ENCODE measurements at regions not wholly inside any gene's neighbourhood (a gene's known extent, or its start where the extent isn't known, plus 50 kb on each side); places are given as distances from the start of the nearest gene placed in this dataset.

GRCh38 chr1:214954617-214954949 lies 128.0 kb upstream of the KCNK2 start:
- TF ChIP-seq EZH2 (IDR thresholded peaks at IDR 0.05; ENCODE audit: low read length, missing control alignments): no peak
- no peak for TF ChIP-seq CTCF (conservative IDR thresholded peaks at IDR 0.05 in 1 of 2, IDR thresholded peaks at IDR 0.05 in 1 of 2; ENCODE audit: low read depth in 1 of 2, low read length in 2 of 2)
- Histone ChIP-seq H3K79me2 (ENCODE audit: control insufficient read depth, insufficient read depth, low read length) (no peaks in the 10 kb centered on the region), H2AFZ (ENCODE audit: low read length) (no peak overlapping the region), H3K27me3 (ENCODE audit: control insufficient read depth, insufficient read depth, low read length) (no peaks in the 10 kb centered on the region), H3K27ac (ENCODE audit: insufficient read depth, low read length) (no peak overlapping the region), H3K4me3 (replicated peaks in 1 of 4; ENCODE audit: control extremely low read depth in 1 of 4, insufficient read depth in 1 of 4, low read depth in 3 of 4, low read length in 4 of 4) (no peak overlapping the region), H3K9me3 (ENCODE audit: control insufficient read depth, insufficient read depth, low read depth, low read length) (no peaks in the 10 kb centered on the region), H3K36me3 (ENCODE audit: control insufficient read depth, insufficient read depth, low read length) (no peaks in the 10 kb centered on the region), H3K4me1 (ENCODE audit: control insufficient read depth, extremely low read depth, insufficient read depth, low read length) (peaks cover 10% of the 10 kb centered on the region), H3K4me2 (ENCODE audit: extremely low read depth, insufficient read depth, low read length) (no peak overlapping the region), H3K9ac (ENCODE audit: insufficient read depth, low read length) (no peak overlapping the region), H4K20me1 (ENCODE audit: control insufficient read depth, extremely low read depth, insufficient read depth, low read length) (no peaks in the 10 kb centered on the region)
- no peak for DNase-seq (ENCODE audit: low read depth in 2 of 2)

- Histone ChIP-seq H3K9me3 (ENCODE audit: control insufficient read depth, insufficient read depth, low read depth, low read length) (no peaks in the 10 kb centered on the region), H3K4me1 (ENCODE audit: control insufficient read depth, extremely low read depth, insufficient read depth, low read length) (peaks cover 10% of the 10 kb centered on the region), H3K27me3 (ENCODE audit: control insufficient read depth, insufficient read depth, low read length) (no peaks in the 10 kb centered on the region), H4K20me1 (ENCODE audit: control insufficient read depth, extremely low read depth, insufficient read depth, low read length) (no peaks in the 10 kb centered on the region), H3K9ac (ENCODE audit: insufficient read depth, low read length) (no peak overlapping the region), H3K36me3 (ENCODE audit: control insufficient read depth, insufficient read depth, low read length) (no peaks in the 10 kb centered on the region), H3K27ac (ENCODE audit: insufficient read depth, low read length) (peak overlapping the region; percentile 79), H2AFZ (ENCODE audit: low read length) (no peak overlapping the region), H3K4me3 (replicated peaks in 1 of 4; ENCODE audit: control extremely low read depth in 1 of 4, insufficient read depth in 1 of 4, low read depth in 3 of 4, low read length in 4 of 4) (no peak overlapping the region), H3K4me2 (ENCODE audit: extremely low read depth, insufficient read depth, low read length) (peak overlapping the region; percentile 15), H3K79me2 (ENCODE audit: control insufficient read depth, insufficient read depth, low read length) (no peaks in the 10 kb centered on the region)
- no peak for TF ChIP-seq EZH2 (IDR thresholded peaks at IDR 0.05; ENCODE audit: low read length, missing control alignments)
- TF ChIP-seq CTCF (conservative IDR thresholded peaks at IDR 0.05 in 1 of 2, IDR thresholded peaks at IDR 0.05 in 1 of 2; ENCODE audit: low read depth in 1 of 2, low read length in 2 of 2): no peak
- DNase-seq (ENCODE audit: low read depth in 2 of 2): peak; percentile 96 to 100
Observed at GRCh38 chr1:214957330-214958137, 125.0 kb upstream of the KCNK2 start.

GRCh38 chr1:214958486-214958885 lies 124.1 kb upstream of the KCNK2 start:
- no peak overlapping the region for H3K4me3 ChIP-seq (replicated peaks in 1 of 4; ENCODE audit: control extremely low read depth in 1 of 4, insufficient read depth in 1 of 4, low read depth in 3 of 4, low read length in 4 of 4)
- no peaks in the 10 kb centered on the region for H3K36me3 ChIP-seq (ENCODE audit: control insufficient read depth, insufficient read depth, low read length)
- no peaks in the 10 kb centered on the region for H3K27me3 ChIP-seq (ENCODE audit: control insufficient read depth, insufficient read depth, low read length)
- H4K20me1 ChIP-seq (ENCODE audit: control insufficient read depth, extremely low read depth, insufficient read depth, low read length): no peaks in the 10 kb centered on the region
- no peak for TF ChIP-seq EZH2 (IDR thresholded peaks at IDR 0.05; ENCODE audit: low read length, missing control alignments)
- no peak for TF ChIP-seq CTCF (conservative IDR thresholded peaks at IDR 0.05 in 1 of 2, IDR thresholded peaks at IDR 0.05 in 1 of 2; ENCODE audit: low read depth in 1 of 2, low read length in 2 of 2)
- peaks cover 10% of the 10 kb centered on the region for H3K4me1 ChIP-seq (ENCODE audit: control insufficient read depth, extremely low read depth, insufficient read depth, low read length)
- H3K9ac ChIP-seq (ENCODE audit: insufficient read depth, low read length): no peak overlapping the region
- H3K27ac ChIP-seq (ENCODE audit: insufficient read depth, low read length): peak overlapping the region; percentile 79
- no peak overlapping the region for H3K4me2 ChIP-seq (ENCODE audit: extremely low read depth, insufficient read depth, low read length)
- H3K9me3 ChIP-seq (ENCODE audit: control insufficient read depth, insufficient read depth, low read depth, low read length): no peaks in the 10 kb centered on the region
- no peak overlapping the region for H2AFZ ChIP-seq (ENCODE audit: low read length)
- DNase-seq (ENCODE audit: low read depth in 2 of 2): no peak
- no peaks in the 10 kb centered on the region for H3K79me2 ChIP-seq (ENCODE audit: control insufficient read depth, insufficient read depth, low read length)
